NCI-H1694 (cell line): ENCODE measurements at regions not wholly inside any gene's neighbourhood (a gene's known extent, or its start where the extent isn't known, plus 50 kb on each side); places are given as distances from the start of the nearest gene placed in this dataset.

Experiments used
- DNase-seq: peaks from one replicate; lab custom pipeline; 2025; lab: John Stamatoyannopoulos, UW

DNA sequence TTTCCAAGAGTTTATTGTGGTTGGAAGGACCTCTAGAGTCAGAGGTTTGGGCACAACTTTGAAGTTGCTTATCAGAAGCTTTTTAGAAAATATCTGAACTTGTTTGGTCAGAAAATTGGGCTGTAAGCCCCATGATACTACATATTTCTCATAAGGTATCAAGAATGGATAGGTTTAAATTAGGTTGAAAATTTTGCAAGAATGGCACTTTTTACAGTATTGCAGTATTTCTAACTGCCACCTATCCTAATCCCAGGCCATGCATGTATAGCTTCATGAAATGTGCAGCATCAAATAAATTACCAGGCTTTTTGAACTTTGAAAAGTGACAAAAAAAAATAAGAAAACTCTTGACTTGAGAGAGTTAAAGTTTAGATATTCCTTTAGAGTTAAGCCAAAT lies 367.2 kb downstream of the FIGN start:
- no peak for DNase-seq

- no peak for DNase-seq
Measured at GRCh38 chr2:163367825-163368582, 367.8 kb downstream of the FIGN start.

- DNase-seq, result no peak
Measured at GRCh38 chr2:163364736-163365135, 371.1 kb downstream of the FIGN start.

- DNase-seq, result no peak
Measured at GRCh38 chr2:163353551-163353950, 382.3 kb downstream of the FIGN start.

GRCh38 chr2:163351966-163352365 lies 383.8 kb downstream of the FIGN start:
- DNase-seq, result no peak

DNA sequence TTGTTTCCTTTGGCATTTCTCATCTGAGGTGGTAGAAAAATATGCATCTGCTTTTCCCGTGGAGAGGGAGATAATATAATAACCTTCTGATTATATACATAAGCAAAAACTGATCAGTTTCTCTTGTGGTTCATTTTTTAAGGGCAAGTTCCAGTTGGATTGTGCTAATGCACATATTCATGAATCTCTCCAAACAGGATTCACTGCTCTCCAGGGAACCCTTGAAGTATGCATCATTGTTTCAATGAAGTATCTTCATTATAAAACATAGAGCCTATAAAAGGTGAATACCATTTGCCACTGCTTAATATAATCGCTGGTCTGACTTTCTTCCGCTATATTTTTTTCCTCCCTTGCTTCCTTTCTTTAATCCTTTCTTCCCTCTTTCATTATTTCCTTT lies 384.7 kb downstream of the FIGN start:
- DNase-seq, result no peak

DNA sequence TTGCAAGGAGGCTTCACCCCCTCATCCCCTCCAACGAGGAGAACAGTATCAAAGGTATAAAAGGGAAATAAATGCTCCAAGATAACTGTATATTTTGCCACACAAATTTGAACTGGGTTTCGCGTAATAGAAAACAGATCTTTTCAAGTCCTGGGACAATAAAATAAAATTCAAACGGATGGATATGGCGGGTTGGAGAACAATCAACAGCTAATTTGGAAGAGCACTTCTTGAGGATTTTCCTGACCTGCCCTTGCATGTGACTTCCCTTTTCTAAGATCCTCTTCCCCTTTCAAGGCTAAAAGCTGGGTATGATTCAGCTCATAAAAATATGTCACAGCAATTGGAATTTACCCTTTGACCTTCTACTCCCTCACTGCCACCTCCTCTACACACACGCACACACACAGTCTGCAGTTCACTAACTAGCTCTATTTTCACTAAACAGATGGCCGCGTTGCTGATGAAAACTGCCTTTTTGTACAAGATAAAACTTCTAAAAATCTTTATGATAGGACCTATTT lies 386.9 kb downstream of the FIGN start:
- DNase-seq, result no peak

DNA sequence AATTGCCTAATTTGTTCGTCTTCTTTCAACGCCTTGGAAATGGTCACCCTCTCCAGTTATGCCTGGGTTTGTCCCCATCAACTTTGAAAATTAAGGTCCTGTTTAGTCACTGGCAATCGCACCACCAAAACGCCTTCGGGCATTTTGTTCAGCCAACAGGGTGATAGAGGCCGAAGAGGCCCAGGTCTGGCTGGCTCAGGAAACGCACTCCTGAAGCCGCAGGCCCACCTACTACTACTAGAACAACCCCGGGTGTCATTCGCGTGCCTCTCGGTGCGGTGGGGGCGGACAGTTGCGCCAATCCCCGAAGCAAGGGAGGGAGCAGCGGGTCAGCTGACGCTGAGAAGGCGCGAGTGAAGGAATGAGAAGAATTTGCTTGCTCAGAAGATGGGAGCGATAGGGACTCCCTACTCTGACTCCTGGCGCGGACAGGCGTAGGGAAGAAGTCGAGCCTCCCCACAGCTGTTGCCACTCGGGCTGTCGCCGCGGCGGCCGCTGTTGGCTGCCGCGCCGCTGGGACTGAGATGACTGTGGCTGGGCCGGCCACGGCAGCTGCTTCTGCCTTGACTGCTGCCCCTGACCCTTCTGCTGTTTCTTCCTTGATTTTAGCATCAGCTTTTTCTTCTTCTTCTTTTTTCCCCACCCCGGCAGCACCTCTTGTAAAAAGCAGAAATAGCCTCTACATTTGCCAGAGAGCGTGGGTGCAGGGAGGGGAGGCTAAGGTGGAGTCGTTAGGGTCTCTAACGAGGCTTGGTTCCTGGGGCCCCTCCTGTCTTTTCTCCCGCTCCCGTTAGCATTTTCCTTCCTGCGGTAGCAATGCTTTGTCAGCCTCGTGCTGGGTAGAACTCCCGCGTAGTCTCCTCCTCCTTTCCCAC lies 387.6 kb downstream of the FIGN start:
- no peak for DNase-seq

GRCh38 chr2:163345795-163346573 lies 389.8 kb downstream of the FIGN start:
- peak; percentile 57 for DNase-seq

DNA sequence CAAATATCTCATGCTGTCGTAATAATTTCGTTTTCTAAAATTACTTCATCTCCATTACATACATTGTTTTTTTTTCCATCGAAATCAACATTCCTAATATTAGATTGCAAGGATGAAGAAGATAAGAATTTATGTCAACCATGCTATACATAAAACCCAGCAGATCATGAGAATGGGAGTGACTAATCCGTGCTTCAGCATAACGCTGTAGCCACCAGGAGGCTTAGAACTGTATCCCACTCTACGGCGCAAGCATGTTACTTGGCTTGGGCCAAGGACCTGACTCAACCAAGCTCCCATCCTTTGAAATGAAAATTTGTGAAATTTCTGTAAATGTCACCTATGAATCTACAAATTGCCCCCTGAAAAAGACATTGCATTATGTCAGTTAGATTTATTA lies 392.5 kb downstream of the FIGN start:
- DNase-seq, result no peak

DNA sequence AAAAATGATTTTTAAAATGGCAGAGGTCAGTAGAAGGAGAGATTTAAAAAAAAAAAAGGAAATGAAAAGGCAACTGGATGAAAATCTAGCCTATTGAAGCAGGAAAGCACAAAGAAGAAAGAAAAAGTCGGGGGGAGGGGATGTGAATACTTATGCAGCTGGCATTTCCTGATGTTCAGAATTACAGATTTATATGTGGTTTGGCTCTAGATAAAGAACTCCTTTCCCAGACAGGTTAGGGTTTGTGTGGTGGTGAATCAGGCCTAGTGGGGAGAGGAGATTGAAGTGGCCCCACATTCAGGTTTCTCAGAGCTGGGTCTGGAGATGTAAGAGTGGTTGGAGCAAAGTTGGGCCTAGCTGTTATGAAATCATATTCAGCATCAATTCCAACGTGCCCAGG lies 394.4 kb downstream of the FIGN start:
- no peak for DNase-seq

DNA sequence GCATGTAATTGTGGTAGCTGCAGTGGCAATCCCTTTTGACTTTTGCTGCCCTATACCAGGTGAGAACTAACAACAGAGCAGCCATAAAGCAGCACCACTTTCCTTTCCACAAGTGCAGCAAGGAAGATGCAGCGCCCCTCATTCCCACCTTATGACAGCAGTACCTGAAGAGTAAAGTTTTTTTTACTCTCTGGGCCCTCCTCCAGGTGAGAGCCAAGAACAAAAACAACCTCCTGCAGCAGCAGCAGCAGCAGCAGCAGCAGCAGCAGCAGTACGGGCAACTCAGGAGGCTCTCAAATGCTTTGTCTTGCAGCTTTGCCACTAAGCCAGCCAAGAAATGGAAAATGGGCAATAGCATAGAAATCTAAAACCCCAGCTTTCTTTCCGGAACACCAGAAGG lies 397.5 kb downstream of the FIGN start:
- DNase-seq, result no peak

DNA sequence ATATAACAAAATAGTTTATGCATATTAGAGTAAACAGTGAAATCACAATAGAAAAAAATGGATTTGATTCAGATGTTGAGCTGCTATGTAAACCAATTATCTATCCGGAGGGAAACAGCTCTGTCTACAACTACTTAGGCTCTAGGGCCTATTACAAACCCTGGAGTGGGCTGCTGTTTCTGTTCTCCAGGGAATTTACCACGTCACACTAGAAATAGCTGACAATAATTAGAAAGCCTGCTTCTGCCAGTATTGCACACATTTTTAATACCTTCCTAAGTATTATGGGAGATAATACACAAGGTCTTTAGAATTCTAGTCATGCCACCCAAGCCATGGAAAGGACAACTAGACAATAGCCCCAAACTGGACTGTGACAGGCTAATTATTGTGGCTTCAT lies 411.1 kb downstream of the FIGN start:
- no peak for DNase-seq

DNA sequence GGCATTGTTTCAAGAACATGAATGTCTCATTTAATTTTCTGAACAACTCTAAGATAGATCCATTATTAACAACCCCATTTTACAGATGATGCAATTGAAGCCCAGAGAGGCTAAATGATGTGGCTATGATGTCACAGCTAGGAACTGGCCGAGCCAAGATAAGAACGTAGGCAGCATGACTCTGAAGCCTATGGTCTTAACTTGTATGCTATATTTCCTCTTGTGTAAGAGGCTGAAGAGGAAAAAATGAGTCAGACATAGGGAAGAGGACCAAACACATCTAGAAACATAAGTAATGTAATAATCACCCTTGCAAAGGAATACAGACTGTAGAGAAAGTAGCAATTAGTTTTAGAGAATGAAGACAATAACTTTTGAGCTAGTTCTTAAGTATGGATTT lies 416.8 kb downstream of the FIGN start:
- no peak for DNase-seq

DNA sequence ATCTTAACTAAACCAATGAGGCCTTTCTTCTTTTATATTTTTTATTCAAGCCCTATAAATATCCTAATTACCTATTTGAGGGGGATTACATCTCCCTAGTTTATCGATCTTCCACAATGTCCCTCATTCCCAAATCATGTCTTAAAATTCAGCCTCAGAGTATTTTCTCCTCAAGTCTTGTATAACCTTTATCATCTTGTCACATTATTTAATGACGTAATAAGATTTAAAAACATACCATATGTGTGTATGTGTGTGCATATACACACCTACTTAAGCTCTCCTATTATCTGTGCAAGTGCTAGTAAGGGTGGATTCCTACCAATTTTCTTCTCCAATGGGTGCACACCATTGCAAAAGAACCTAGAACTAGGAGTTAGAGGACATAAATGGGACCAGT lies 421.1 kb downstream of the FIGN start:
- no peak for DNase-seq

- DNase-seq, result no peak
Measured at GRCh38 chr2:163312713-163313112, 423.1 kb downstream of the FIGN start.

- DNase-seq, result no peak
Measured at GRCh38 chr2:163306647-163307046, 429.2 kb downstream of the FIGN start.

DNA sequence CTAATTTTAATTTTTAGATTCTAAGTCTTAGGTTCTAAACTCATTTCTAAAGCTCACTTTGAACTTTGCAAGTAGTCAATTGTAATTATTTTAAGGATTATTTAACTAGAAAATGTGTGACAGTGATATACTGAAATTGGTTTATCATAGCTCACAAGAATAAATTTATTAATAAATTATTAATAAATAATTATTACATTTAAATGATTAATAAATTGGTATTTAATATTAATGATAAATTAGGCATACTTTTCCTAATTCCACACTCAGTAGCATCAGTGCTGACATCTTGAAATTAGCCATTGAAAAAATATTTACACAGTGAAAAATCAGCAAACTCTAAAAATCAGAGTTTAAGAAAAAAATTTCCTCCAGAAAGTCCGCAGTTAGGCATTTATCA lies 433.7 kb downstream of the FIGN start:
- no peak for DNase-seq

- DNase-seq, result no peak
Measured at GRCh38 chr2:163291790-163292189, 444.0 kb downstream of the FIGN start.

GRCh38 chr2:163281717-163282116 lies 443.1 kb upstream of the KCNH7 start:
- DNase-seq, result no peak

GRCh38 chr2:163269374-163270021 lies 430.9 kb upstream of the KCNH7 start:
- no peak for DNase-seq

GRCh38 chr2:163266772-163267171 lies 428.2 kb upstream of the KCNH7 start:
- DNase-seq, result no peak
